Stimulated activated CD4-positive, alpha-beta T cell treated with anti-CD3 and anti-CD28 coated beads, Interleukin-1b, Interleukin-23, amount 100 ng/mL, for 1 hour (primary cell): ENCODE measurements at regions not wholly inside any gene's neighbourhood (a gene's known extent, or its start where the extent isn't known, plus 50 kb on each side); places are given as distances from the start of the nearest gene placed in this dataset.
"Not testable (repeated sequence)": the region's sequence is repeated elsewhere in the genome, so short reads cannot be mapped to it uniquely, and the experiment has no call there.

Source experiments
- DNase-seq, 2 donors: peaks; one replicate each; pipeline ENCODE4 v3.0.0-alpha.2; 2020; ENCODE audit warnings: low read depth in 2 of 2

- DNase-seq, result no peak
Observed at GRCh38 chr10:2543142-2543886, 524.0 kb upstream of the PFKP start.

- no peak for DNase-seq
Observed at GRCh38 chr10:2541176-2541575, 526.2 kb upstream of the PFKP start.

GRCh38 chr10:2529945-2530344, 537.4 kb upstream of the PFKP start:
- no peak for DNase-seq

- no peak for DNase-seq
Observed at GRCh38 chr10:2525781-2526180, 541.6 kb upstream of the PFKP start.

GRCh38 chr10:2519139-2519538, 548.2 kb upstream of the PFKP start:
- DNase-seq, result no peak

GRCh38 chr10:2509081-2509531, 558.2 kb upstream of the PFKP start:
- DNase-seq, result no peak

GRCh38 chr10:2501366-2501940, 565.9 kb upstream of the PFKP start:
- DNase-seq, result not testable (repeated sequence)

- no peak for DNase-seq
Observed at GRCh38 chr10:2494399-2494798, 572.9 kb upstream of the PFKP start.

- DNase-seq, result no peak
Observed at GRCh38 chr10:2488446-2489005, 578.8 kb upstream of the PFKP start.

- no peak for DNase-seq
Observed at GRCh38 chr10:2487921-2488320, 579.4 kb upstream of the PFKP start.

GRCh38 chr10:2478656-2479055, 588.7 kb upstream of the PFKP start:
- DNase-seq, result no peak

- DNase-seq, result no peak
Observed at GRCh38 chr10:2476812-2477553, 590.4 kb upstream of the PFKP start.

GRCh38 chr10:2476218-2476811, 591.0 kb upstream of the PFKP start:
- DNase-seq, result no peak

- no peak for DNase-seq
Observed at GRCh38 chr10:2475711-2476217, 591.6 kb upstream of the PFKP start.

GRCh38 chr10:2471811-2472210, 595.5 kb upstream of the PFKP start:
- DNase-seq, result no peak

- DNase-seq, result no peak
Observed at GRCh38 chr10:2469802-2470201, 597.5 kb upstream of the PFKP start.

GRCh38 chr10:2464483-2464882, 602.9 kb upstream of the PFKP start:
- DNase-seq, result no peak

- no peak for DNase-seq
Observed at GRCh38 chr10:2463316-2463715, 604.0 kb upstream of the PFKP start.

GRCh38 chr10:2462581-2462980, 604.8 kb upstream of the PFKP start:
- DNase-seq, result no peak

- DNase-seq, result no peak
Observed at GRCh38 chr10:2460812-2461211, 606.5 kb upstream of the PFKP start.

GRCh38 chr10:2459713-2460112, 607.6 kb upstream of the PFKP start:
- no peak for DNase-seq

GRCh38 chr10:2456834-2457233, 610.5 kb upstream of the PFKP start:
- no peak for DNase-seq
